ENCODE measurements at regions not wholly inside any gene's neighbourhood (a gene's known extent, or its start where the extent isn't known, plus 50 kb on each side); places are given as distances from the start of the nearest gene placed in this dataset.

GRCh38 chr19:31626941-31627340, 277.7 kb upstream of the TSHZ3 start (continued):
- no peak for TF ChIP-seq MAX (IDR thresholded peaks at IDR 0.05)
- TF ChIP-seq GTF2F1 (IDR thresholded peaks at IDR 0.05; ENCODE audit: borderline replicate concordance, low read depth, low read length) = no peak
- TF ChIP-seq RNF2 (IDR thresholded peaks at IDR 0.05; ENCODE audit: borderline replicate concordance, low read depth, low read length, missing control alignments, poor library complexity, severe bottlenecking) = no peak
- TF ChIP-seq SUZ12 (IDR thresholded peaks at IDR 0.05; ENCODE audit: low read length) = no peak
- no peak for TF ChIP-seq KDM5A (IDR thresholded peaks at IDR 0.05; ENCODE audit: low read length)
- TF ChIP-seq NANOG (IDR thresholded peaks at IDR 0.05; ENCODE audit: insufficient read depth, low read depth, low read length, poor library complexity, severe bottlenecking) = no peak
